ENCODE measurements at regions not wholly inside any gene's neighbourhood (a gene's known extent, or its start where the extent isn't known, plus 50 kb on each side); places are given as distances from the start of the nearest gene placed in this dataset.

- no peak for ATAC-seq
- no peak overlapping the region for H3K27ac ChIP-seq
- H3K9me3 ChIP-seq = no peaks in the 10 kb centered on the region
- H3K4me3 ChIP-seq = no peak overlapping the region
- no peak for TF ChIP-seq CTCF (IDR thresholded peaks at IDR 0.05)
- TF ChIP-seq POLR2A (IDR thresholded peaks at IDR 0.05) = no peak
- H3K36me3 ChIP-seq = no peaks in the 10 kb centered on the region
- intact Hi-C loops (cut with DNase I) = no loop called here
- no peaks in the 10 kb centered on the region for H3K4me1 ChIP-seq
- peaks cover 0 to 11% (median 0%) of the 10 kb centered on the region in 9 donors for H3K27me3 ChIP-seq
- 20 to 39% (median 32%) methylated on average over 2 of the region's 2 CpGs for WGBS, 4 donors
- DNase-seq = no peak
Observed at GRCh38 chrX:93332329-93332728, 341.0 kb downstream of the NAP1L3 start.

- Histone ChIP-seq H3K9me3 (no peaks in the 10 kb centered on the region), H3K4me3 (no peak overlapping the region), H3K4me1 (no peaks in the 10 kb centered on the region), H3K27me3 (peaks cover 0 to 4% (median 0%) of the 10 kb centered on the region in 9 donors), H3K36me3 (no peaks in the 10 kb centered on the region), H3K27ac (no peak overlapping the region)
- DNase-seq (no peak), ATAC-seq (no peak)
- WGBS, 4 donors = 52 to 64% (median 63%) methylated on average over 3 of the region's 3 CpGs
- TF ChIP-seq CTCF (IDR thresholded peaks at IDR 0.05) (no peak), POLR2A (IDR thresholded peaks at IDR 0.05) (no peak)
- intact Hi-C loops (cut with DNase I) = no loop called here
Observed at GRCh38 chrX:93322110-93322509, 351.3 kb downstream of the NAP1L3 start.

GRCh38 chrX:93319609-93320008, 353.8 kb downstream of the NAP1L3 start:
- Histone ChIP-seq H3K4me3 (no peak overlapping the region), H3K4me1 (no peaks in the 10 kb centered on the region), H3K36me3 (no peaks in the 10 kb centered on the region), H3K9me3 (no peaks in the 10 kb centered on the region), H3K27me3 (peaks cover 0 to 4% (median 0%) of the 10 kb centered on the region in 9 donors), H3K27ac (no peak overlapping the region)
- DNase-seq (no peak), ATAC-seq (no peak)
- no peak for TF ChIP-seq CTCF (IDR thresholded peaks at IDR 0.05)
- intact Hi-C loops (cut with DNase I) = no loop called here
- WGBS, 4 donors = 33 to 60% (median 50%) methylated on average over 1 to 5 of the region's 5 CpGs
